ENCODE measurements at regions not wholly inside any gene's neighbourhood (a gene's known extent, or its start where the extent isn't known, plus 50 kb on each side); places are given as distances from the start of the nearest gene placed in this dataset.

GRCh38 chr18:57918601-57919000 is 115.5 kb upstream of the ATP8B1 start:
- DNase-seq (ENCODE audit: low read depth in 4 of 4, low spot score in 3 of 4): no peak

DNA sequence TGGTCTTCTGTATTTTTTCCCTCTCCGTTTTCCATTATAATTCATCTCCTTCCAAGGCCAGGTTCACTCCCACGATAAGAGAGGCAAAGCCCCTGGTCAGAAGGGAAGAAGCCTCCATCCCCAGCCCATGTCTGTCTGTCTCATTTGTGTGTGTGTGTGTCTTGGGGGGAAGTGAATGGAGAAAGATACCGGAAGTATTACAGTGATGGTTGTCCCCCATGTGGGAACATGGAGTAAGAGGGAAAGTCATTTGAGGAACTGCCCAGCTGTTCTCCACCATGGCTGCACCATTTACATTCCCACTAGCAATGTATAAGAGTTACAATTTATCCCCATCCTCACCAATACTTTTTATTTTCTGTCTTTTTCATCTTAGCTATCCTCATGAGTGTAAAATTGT is 113.6 kb upstream of the ATP8B1 start:
- no peak for DNase-seq (ENCODE audit: low read depth in 4 of 4, low spot score in 3 of 4)

DNA sequence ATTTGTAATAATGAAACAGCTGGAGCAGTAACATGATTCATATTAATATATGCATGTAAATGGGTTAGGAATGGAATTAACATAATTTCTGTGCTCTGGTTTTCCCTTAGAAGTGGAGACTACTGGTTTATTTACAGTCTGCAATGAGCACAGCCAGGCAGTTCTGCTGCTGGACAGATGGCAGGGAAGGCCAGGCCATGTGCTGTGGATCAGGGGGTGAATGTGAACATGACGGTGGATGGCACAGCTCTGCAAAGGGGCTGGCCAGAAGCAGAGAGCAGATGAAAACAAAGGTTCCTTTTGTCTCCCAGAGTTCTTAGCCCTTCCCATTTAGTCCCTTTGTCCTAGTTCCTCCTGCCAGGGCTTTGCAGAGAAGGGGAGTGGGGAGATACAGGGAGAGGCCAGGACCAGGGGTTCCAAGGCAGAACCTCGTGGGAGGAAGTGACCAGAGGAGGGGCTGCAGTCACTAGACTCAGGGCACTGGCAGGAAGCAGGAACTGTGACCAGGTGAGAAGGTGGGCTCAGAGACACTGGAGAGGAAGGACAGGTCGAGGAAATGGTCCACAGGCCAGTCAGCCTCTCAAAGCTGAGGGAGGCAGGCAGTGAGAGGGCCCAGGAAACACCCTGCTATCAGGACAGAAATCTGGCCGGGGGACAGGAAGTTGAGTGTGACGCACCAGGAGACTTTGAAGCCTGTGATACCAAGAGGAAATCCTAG is 112.9 kb upstream of the ATP8B1 start:
- no peak for DNase-seq (ENCODE audit: low read depth in 4 of 4, low spot score in 3 of 4)

DNA sequence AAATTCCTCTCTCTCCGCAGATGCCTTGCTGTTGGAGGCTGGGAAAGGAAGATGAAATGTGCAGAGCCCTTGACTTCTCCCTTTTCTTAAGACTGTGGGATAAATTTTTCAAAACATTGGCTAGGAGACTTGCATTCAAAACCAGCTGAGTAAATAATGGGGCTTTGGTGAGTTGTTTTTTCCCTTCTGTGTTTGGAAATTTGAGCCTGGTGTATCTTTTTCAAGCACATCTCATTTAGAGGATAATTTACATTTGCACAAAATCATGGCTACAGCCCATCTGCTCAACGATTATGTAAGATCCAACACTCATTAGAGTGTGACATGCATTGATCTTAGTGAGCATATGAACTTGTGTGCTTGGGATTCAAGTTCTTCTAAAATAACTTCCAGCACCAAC is 112.1 kb upstream of the ATP8B1 start:
- DNase-seq (ENCODE audit: low read depth in 4 of 4, low spot score in 3 of 4): no peak

DNA sequence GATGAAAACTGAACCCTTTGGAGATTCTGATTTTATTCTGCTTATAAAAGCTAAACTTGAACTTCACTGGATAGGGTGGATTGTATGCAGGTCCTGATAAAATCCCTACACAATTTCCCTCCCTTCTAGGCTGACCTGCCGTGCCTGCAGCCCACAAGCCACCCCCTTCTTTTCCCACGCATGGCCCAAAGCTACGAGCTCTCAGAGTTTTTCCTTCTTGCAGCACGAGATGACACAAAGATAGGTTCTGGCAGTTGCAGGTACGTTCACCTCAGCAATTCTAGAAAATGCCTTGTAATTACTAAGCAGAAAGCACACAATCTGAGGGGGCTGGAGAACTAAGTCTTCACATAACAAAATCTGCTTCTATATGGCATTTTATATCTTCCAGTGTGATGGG is 110.6 kb upstream of the ATP8B1 start:
- no peak for DNase-seq (ENCODE audit: low read depth in 4 of 4, low spot score in 3 of 4)

DNA sequence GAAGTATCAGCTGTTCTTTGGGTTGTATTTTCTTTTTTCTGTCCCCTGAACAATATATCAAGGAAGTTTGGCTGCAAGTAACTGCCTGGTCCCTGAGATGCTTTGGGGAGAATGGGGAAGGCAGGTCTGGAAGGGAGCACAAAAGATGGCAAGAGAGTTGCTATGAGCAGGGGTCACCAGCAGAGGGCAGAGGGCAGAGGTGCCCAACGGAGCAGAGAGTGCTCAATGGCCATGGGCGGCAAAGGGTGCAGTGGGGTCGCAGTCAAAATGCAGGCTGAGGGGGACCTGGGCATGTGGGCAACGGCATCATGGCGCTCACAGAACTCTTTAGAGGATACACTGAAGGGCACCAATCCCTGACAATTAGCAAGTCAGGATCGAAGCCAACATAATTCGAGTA is 107.7 kb upstream of the ATP8B1 start:
- no peak for DNase-seq (ENCODE audit: low read depth in 4 of 4, low spot score in 3 of 4)

- DNase-seq (ENCODE audit: low read depth in 4 of 4, low spot score in 3 of 4): no peak
Measured at GRCh38 chr18:57910134-57910533, 107.0 kb upstream of the ATP8B1 start.

GRCh38 chr18:57909620-57910019 is 106.5 kb upstream of the ATP8B1 start:
- DNase-seq (ENCODE audit: low read depth in 4 of 4, low spot score in 3 of 4): no peak

- no peak for DNase-seq (ENCODE audit: low read depth in 4 of 4, low spot score in 3 of 4)
Measured at GRCh38 chr18:57908092-57908491, 105.0 kb upstream of the ATP8B1 start.

- DNase-seq (ENCODE audit: low read depth in 4 of 4, low spot score in 3 of 4): no peak
Measured at GRCh38 chr18:57907550-57907949, 104.4 kb upstream of the ATP8B1 start.

- DNase-seq (ENCODE audit: low read depth in 4 of 4, low spot score in 3 of 4): no peak
Measured at GRCh38 chr18:57906852-57907251, 103.7 kb upstream of the ATP8B1 start.

- no peak for DNase-seq (ENCODE audit: low read depth in 4 of 4, low spot score in 3 of 4)
Measured at GRCh38 chr18:57904535-57904934, 101.4 kb upstream of the ATP8B1 start.

DNA sequence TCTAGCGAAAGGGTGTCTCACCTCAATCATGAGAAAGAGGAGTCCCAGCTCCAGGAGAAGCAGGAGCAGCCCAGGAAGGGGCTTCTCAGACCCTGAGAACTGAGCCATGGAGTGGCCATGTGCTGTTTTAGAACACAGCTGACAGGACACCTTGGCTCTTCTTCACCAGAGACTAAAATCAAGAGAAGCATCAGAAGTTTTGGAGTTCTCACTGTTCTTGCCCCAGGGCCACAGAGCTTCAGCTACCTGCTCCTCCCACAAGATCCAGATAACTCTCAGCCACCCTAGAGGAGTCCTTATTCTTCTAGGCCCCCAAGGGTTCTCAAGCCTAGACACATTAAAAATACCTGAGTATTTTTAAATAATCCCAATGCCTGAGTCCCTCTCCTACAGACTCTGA is 99.6 kb upstream of the ATP8B1 start:
- no peak for DNase-seq (ENCODE audit: low read depth in 4 of 4, low spot score in 3 of 4)

- DNase-seq (ENCODE audit: low read depth in 4 of 4, low spot score in 3 of 4): no peak
Measured at GRCh38 chr18:57901825-57902589, 98.9 kb upstream of the ATP8B1 start.

DNA sequence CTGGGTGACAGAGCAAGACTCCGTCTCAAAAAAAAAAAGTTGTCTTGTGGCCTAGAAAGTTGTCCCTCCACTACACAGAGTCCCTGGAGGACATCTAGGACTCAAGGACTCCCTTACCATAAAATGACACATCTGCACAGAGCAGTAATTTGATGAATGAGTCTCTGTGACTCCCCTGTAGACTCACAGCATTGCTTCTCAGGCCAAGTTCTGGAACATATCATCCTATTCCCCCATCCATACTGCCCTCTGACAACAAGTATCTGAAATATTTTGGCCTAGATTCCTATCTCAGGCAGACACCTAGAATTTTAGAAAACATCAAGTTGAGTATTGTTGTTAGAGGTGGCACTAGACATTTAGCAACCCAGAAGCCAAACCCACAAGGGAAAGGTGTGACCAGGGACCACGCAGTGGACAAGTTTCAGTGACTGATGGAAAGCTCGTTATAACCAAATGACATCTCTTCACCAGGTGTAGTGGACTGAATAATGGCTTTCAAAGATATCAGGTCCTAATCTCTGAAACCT is 97.9 kb upstream of the ATP8B1 start:
- DNase-seq (ENCODE audit: low read depth in 4 of 4, low spot score in 3 of 4): no peak

- no peak for DNase-seq (ENCODE audit: low read depth in 4 of 4, low spot score in 3 of 4)
Measured at GRCh38 chr18:57898506-57899124, 95.5 kb upstream of the ATP8B1 start.

GRCh38 chr18:57895182-57895581 is 92.1 kb upstream of the ATP8B1 start:
- no peak for DNase-seq (ENCODE audit: low read depth in 4 of 4, low spot score in 3 of 4)

DNA sequence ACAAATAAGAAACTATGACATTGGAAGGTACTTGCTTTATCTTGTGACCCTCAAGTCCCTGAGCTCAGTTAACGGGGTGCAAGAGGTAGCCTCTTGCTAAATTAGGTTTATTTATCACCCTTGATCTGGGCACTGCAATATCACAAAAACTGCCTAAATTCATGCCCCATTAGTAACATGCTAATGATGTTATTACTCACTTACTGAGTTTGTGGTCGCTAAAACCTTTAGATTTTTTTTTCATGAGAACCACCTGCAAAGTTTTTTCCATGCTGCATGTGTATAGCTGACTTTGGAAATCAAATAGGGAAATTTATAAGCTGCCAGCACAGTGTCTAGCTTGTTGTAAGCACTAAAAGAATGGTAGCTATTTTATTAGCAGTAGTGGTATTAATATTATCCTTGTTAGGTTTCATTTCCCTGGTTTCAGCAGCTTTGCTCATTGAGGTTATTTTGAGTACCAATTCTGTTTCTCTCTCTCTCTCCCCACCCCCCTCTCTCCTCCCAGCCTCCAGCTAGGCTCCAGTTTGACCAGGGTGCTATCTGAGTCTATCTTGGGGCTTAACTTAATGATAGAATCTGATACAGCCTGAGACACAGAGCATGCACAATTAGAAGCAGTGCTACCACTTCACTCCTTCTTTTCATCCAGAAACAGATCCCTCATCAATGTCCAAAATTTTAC is 88.7 kb upstream of the ATP8B1 start:
- no peak for DNase-seq (ENCODE audit: low read depth in 4 of 4, low spot score in 3 of 4)

DNA sequence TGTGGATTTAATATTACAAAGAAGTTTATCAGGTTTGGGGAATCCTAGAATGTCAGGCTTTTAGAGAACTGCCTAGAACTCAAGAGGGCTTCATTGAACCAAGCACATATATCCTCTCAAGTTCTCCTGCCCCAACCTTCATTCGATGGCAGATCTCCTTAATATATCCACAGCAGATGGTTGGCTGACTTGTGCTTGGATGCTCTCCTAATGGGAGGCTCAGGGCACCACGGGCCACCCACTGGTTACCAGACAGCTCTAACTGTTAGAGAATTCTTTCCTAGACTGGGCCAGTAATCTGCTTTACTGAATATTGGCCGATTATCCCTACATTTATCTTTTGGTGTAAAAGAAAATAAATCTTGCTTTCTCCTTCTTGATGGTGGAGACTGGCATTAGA is 87.2 kb upstream of the ATP8B1 start:
- no peak for DNase-seq (ENCODE audit: low read depth in 4 of 4, low spot score in 3 of 4)

- no peak for DNase-seq (ENCODE audit: low read depth in 4 of 4, low spot score in 3 of 4)
Measured at GRCh38 chr18:57889841-57890240, 86.7 kb upstream of the ATP8B1 start.
